ENCODE measurements at regions not wholly inside any gene's neighbourhood (a gene's known extent, or its start where the extent isn't known, plus 50 kb on each side); places are given as distances from the start of the nearest gene placed in this dataset.

- TF ChIP-seq CTCF (conservative IDR thresholded peaks at IDR 0.05; ENCODE audit: low read length) (no peak), EZH2phosphoT487 (IDR thresholded peaks at IDR 0.05; ENCODE audit: borderline replicate concordance) (no peak)
Measured at GRCh38 chr16:29316761-29317183, 89.7 kb downstream of the NPIPB11 start.

All from Loucy (cell line).